Panc1 (cell line): ENCODE measurements at regions not wholly inside any gene's neighbourhood (a gene's known extent, or its start where the extent isn't known, plus 50 kb on each side); places are given as distances from the start of the nearest gene placed in this dataset.

Experiments used
- CTCF ChIP-seq: fragments of 450-650 bp; IDR thresholded peaks from 2 replicates; pipeline ENCODE4 v1.5.1; 2017; ENCODE audit warnings: mild to moderate bottlenecking
- POLR2AphosphoS5 ChIP-seq: IDR thresholded peaks from 2 replicates; pipeline ENCODE4 v1.6.1; 2012; ENCODE audit warnings: mild to moderate bottlenecking, low read depth, low read length, moderate library complexity
- SIN3A ChIP-seq: IDR thresholded peaks from 2 replicates; pipeline ENCODE4 v1.6.1; 2012; ENCODE audit warnings: low read depth, mild to moderate bottlenecking, low read length, moderate library complexity, borderline replicate concordance; ENCODE audit not compliant: insufficient read depth

GRCh38 chr5:157989296-157989695, 130.4 kb upstream of the CLINT1 start:
- TF ChIP-seq CTCF = no peak
- no peak for TF ChIP-seq POLR2AphosphoS5
- no peak for TF ChIP-seq SIN3A
